Fibroblast of lung (primary cell): ENCODE measurements at regions not wholly inside any gene's neighbourhood (a gene's known extent, or its start where the extent isn't known, plus 50 kb on each side); places are given as distances from the start of the nearest gene placed in this dataset.

Experiments
- DNase-seq, 2 donors: peaks; one replicate each; pipeline versions ENCODE4 v3.0.0 to v3.0.0-alpha.2; 2010; ENCODE audit warnings: low read depth in 2 of 2
- H2AFZ ChIP-seq: 2 replicates; pipeline ENCODE4 v1.5.1; 2012; ENCODE audit warnings: low read length, control low read depth, inconsistent platforms
- H3K27ac ChIP-seq: 2 replicates; pipeline ENCODE4 v1.5.1; 2011; ENCODE audit warnings: low read length, control low read depth; ENCODE audit not compliant: insufficient read depth
- H3K27me3 ChIP-seq: 2 replicates; pipeline ENCODE4 v1.5.1; 2011; ENCODE audit warnings: mild to moderate bottlenecking, low read length; ENCODE audit not compliant: control insufficient read depth, insufficient read depth
- H3K36me3 ChIP-seq: 2 replicates; pipeline ENCODE4 v1.5.1; 2011; ENCODE audit warnings: low read length; ENCODE audit not compliant: control insufficient read depth, insufficient read depth
- H3K4me1 ChIP-seq: 2 replicates; pipeline ENCODE4 v1.5.1; 2011; ENCODE audit warnings: low read length; ENCODE audit not compliant: control insufficient read depth, insufficient read depth; ENCODE audit errors: extremely low read depth
- H3K4me2 ChIP-seq: 2 replicates; pipeline ENCODE4 v1.5.1; 2011; ENCODE audit warnings: low read length, control low read depth; ENCODE audit not compliant: insufficient read depth; ENCODE audit errors: extremely low read depth
- H3K4me3 ChIP-seq, 4 experiments: fragments of 200-600 bp in 1 of 4; sonication (generic) in 1 of 4; replicated peaks in 1 of 4; 2 replicates each; pipeline ENCODE4 v1.5.1; 2011 to 2016; ENCODE audit warnings: low read length in 4 of 4, low read depth in 3 of 4, mild to moderate bottlenecking in 3 of 4, control low read depth in 2 of 4, inconsistent platforms in 1 of 4, mixed read lengths in 1 of 4; ENCODE audit not compliant: insufficient read depth in 1 of 4; ENCODE audit errors: control extremely low read depth in 1 of 4
- H3K79me2 ChIP-seq: 2 replicates; pipeline ENCODE4 v1.5.1; 2012; ENCODE audit warnings: mild to moderate bottlenecking, low read length, inconsistent platforms; ENCODE audit not compliant: control insufficient read depth, insufficient read depth
- H3K9ac ChIP-seq: 2 replicates; pipeline ENCODE4 v1.5.1; 2011; ENCODE audit warnings: mild to moderate bottlenecking, low read length, control low read depth; ENCODE audit not compliant: insufficient read depth
- H3K9me3 ChIP-seq: 2 replicates; pipeline ENCODE4 v1.5.1; 2012; ENCODE audit warnings: low read depth, low read length; ENCODE audit not compliant: control insufficient read depth, insufficient read depth
- H4K20me1 ChIP-seq: 2 replicates; pipeline ENCODE4 v1.5.1; 2011; ENCODE audit warnings: low read length; ENCODE audit not compliant: control insufficient read depth, insufficient read depth; ENCODE audit errors: extremely low read depth
- CTCF ChIP-seq, 2 donors: IDR thresholded peaks in 1 of 2; conservative IDR thresholded peaks in 1 of 2; 1 replicate in 1 of 2; 2 replicates in 1 of 2; pipeline ENCODE4 v1.5.1; 2011 to 2012; ENCODE audit warnings: low read length in 2 of 2, control low read depth in 1 of 2, inconsistent platforms in 1 of 2, low read depth in 1 of 2, mild to moderate bottlenecking in 1 of 2
- EZH2 ChIP-seq: IDR thresholded peaks from 2 replicates; pipeline ENCODE4 v1.5.1; 2012; ENCODE audit warnings: low read length, control low read depth, mild to moderate bottlenecking; ENCODE audit errors: missing control alignments

DNA sequence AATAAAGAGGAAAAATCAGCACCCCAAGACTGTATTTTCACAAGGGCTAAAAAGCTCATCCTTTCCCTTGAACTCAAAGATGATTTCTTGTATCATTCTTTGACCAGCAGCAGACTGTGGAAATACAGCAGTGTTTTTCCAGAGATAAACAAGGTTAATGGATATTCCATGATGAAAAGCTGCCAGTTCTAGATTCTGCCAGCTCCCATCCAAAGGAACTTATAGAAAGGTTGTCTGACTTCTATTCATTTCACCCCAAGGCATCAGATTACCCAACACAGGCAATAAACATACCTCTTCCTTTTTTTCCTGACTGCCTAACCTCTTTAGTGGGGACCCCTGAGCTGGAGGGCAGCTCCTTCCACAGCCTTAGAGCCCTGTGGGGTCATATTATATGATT is 375.8 kb upstream of the THBS1 start:
- Histone ChIP-seq H3K9ac (no peak overlapping the region), H4K20me1 (no peaks in the 10 kb centered on the region), H3K36me3 (no peaks in the 10 kb centered on the region), H2AFZ (no peak overlapping the region), H3K79me2 (no peaks in the 10 kb centered on the region), H3K27me3 (no peaks in the 10 kb centered on the region), H3K4me3 (no peak overlapping the region), H3K4me2 (no peak overlapping the region), H3K27ac (no peak overlapping the region), H3K9me3 (no peaks in the 10 kb centered on the region), H3K4me1 (no peaks in the 10 kb centered on the region)
- TF ChIP-seq EZH2 (no peak), CTCF (conservative IDR thresholded peaks at IDR 0.05 in 1 of 2, IDR thresholded peaks at IDR 0.05 in 1 of 2; ENCODE audit: low read depth in 1 of 2, low read length in 2 of 2) (no peak)
- no peak for DNase-seq

DNA sequence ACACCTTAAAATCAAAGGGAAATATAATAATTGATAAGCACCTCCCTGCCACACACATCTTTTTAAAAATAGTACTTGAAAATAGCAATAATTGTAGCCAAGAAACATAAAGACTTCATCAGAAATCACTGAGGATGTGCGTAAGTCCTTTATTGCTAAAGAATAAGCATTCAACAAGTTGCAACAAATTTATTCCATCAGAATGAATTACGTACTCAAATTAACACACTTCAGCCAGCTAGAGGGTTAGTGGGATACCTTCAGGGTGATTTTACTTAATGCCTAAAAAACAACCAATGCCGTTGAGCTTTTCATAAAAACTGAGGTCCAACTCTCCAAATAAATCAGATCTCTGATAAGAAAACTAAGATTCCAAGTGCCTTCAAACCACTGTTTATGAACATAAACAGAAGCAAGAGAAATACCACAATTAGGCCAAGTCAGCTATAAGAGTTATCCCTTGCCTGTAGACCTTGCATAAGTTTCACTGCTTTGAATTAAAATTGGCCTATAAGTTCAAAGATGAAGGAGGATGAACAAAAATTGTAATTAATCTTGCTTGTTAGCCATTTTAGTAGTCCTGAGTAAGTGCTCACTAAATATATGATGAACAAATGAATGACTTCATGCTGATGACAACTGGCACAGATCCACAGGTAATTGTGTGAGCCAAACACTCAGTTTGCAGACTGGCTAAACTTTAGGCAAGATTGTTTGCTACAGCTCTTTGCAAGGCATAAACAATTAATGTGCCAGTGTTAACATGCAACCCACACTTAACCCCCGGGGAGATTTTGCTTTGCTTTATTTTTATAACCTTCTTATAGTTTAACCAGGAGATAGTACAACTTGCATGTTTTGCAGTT is 375.1 kb upstream of the THBS1 start:
- TF ChIP-seq CTCF (conservative IDR thresholded peaks at IDR 0.05 in 1 of 2, IDR thresholded peaks at IDR 0.05 in 1 of 2; ENCODE audit: low read depth in 1 of 2, low read length in 2 of 2) = no peak
- no peak for DNase-seq
- Histone ChIP-seq H3K79me2 (no peaks in the 10 kb centered on the region), H3K4me1 (no peaks in the 10 kb centered on the region), H3K4me2 (no peak overlapping the region), H2AFZ (no peak overlapping the region), H3K36me3 (no peaks in the 10 kb centered on the region), H3K27ac (no peak overlapping the region), H3K4me3 (no peak overlapping the region), H3K27me3 (no peaks in the 10 kb centered on the region), H3K9me3 (no peaks in the 10 kb centered on the region), H3K9ac (no peak overlapping the region), H4K20me1 (no peaks in the 10 kb centered on the region)

- TF ChIP-seq EZH2 = no peak
- no peak for TF ChIP-seq CTCF (conservative IDR thresholded peaks at IDR 0.05 in 1 of 2, IDR thresholded peaks at IDR 0.05 in 1 of 2; ENCODE audit: low read depth in 1 of 2, low read length in 2 of 2)
Measured at GRCh38 chr15:39207532-39208115, 373.3 kb upstream of the THBS1 start.

More at GRCh38 chr15:39207532-39208115, 373.3 kb upstream of the THBS1 start:
- no peaks in the 10 kb centered on the region for H3K9me3 ChIP-seq
- H2AFZ ChIP-seq = no peak overlapping the region
- DNase-seq = no peak
- H3K27me3 ChIP-seq = no peaks in the 10 kb centered on the region
- no peak overlapping the region for H3K4me2 ChIP-seq
- H3K36me3 ChIP-seq = no peaks in the 10 kb centered on the region
- no peaks in the 10 kb centered on the region for H4K20me1 ChIP-seq
- H3K4me1 ChIP-seq = no peaks in the 10 kb centered on the region
- no peaks in the 10 kb centered on the region for H3K79me2 ChIP-seq
- H3K4me3 ChIP-seq = no peak overlapping the region
- H3K9ac ChIP-seq = no peak overlapping the region
- H3K27ac ChIP-seq = no peak overlapping the region
